K562 (cell line): ENCODE measurements at regions not wholly inside any gene's neighbourhood (a gene's known extent, or its start where the extent isn't known, plus 50 kb on each side); places are given as distances from the start of the nearest gene placed in this dataset.

ENCODE experiments used
- ATAC-seq: fragments of 200-7000 bp; cut with Tn5 transposase; 3 replicates; pipeline ENCODE4 v1.9.1; 2020; ENCODE audit warnings: moderate library complexity
- BruUV-seq: library from RNA; stranded (reverse); fragments of 400-500 nt; replicated peaks from 2 replicates; lab custom pipeline; 2021; lab: Mats Ljungman, UMichigan
- CTCF ChIA-PET: fragments of 300-600 bp; formaldehyde crosslinking; extraction: SDS; loops from one replicate; lab custom pipeline; 2021; ENCODE audit warnings: low intra/inter-chr PET ratio; lab: Yijun Ruan, JAX
- POLR2A ChIA-PET: fragments of 300-600, 350-650 bp; sonication (Branson Sonifier 250); formaldehyde crosslinking; extraction: SDS; loops from one replicate; lab custom pipeline; 2021; ENCODE audit warnings: antibody characterized with exemption, inconsistent platforms; lab: Yijun Ruan, JAX
- DNase-seq, 4 experiments: peaks; one replicate each; pipeline versions ENCODE4 v3.0.0 to v3.0.0-alpha.2; 2011 to 2018; ENCODE audit warnings: low spot score in 3 of 4, mixed read lengths in 3 of 4; ENCODE audit errors: extremely low read depth in 1 of 4
- FAIRE-seq: peaks from 2 replicates; lab custom pipeline; 2011; peaks lifted over from hg19 to GRCh38; lab: Jason Lieb, UNC
- H2AFZ ChIP-seq: 2 replicates; pipeline ENCODE4 v1.6.0; 2011; ENCODE audit warnings: low read depth, low read length, control low read depth, inconsistent platforms
- H3K27ac ChIP-seq: fragments of 200-600 bp; 3 replicates; pipeline ENCODE4 v1.8.0; 2011; ENCODE audit warnings: low read depth, mild to moderate bottlenecking, control low read depth, inconsistent platforms, low read length, moderate library complexity, mixed read lengths; ENCODE audit errors: extremely low read depth
- H3K27me3 ChIP-seq, 2 experiments: fragments of 300-600 bp in 1 of 2; 2 replicates in 1 of 2; 3 replicates in 1 of 2; pipeline versions ENCODE4 v1.6.0 to v1.8.0; 2011; ENCODE audit warnings: inconsistent platforms in 2 of 2, low read length in 2 of 2, mild to moderate bottlenecking in 1 of 2, mixed read lengths in 1 of 2, moderate library complexity in 1 of 2; ENCODE audit not compliant: control insufficient read depth in 2 of 2, insufficient read depth in 2 of 2
- H3K36me3 ChIP-seq: fragments of 300-600 bp; 3 replicates; pipeline ENCODE4 v1.8.0; 2011; ENCODE audit warnings: mild to moderate bottlenecking, low read length, inconsistent platforms; ENCODE audit not compliant: control insufficient read depth, insufficient read depth
- H3K4me1 ChIP-seq, 2 experiments: fragments of 200-600 bp in 1 of 2; replicated peaks in 1 of 2; 2 replicates in 1 of 2; 3 replicates in 1 of 2; pipeline versions ENCODE4 v1.5.1 to v1.8.0; 2011; ENCODE audit warnings: inconsistent platforms in 2 of 2, low read length in 2 of 2, mild to moderate bottlenecking in 1 of 2, mixed read lengths in 1 of 2, moderate library complexity in 1 of 2; ENCODE audit not compliant: control insufficient read depth in 2 of 2, insufficient read depth in 2 of 2
- H3K4me2 ChIP-seq: 2 replicates; pipeline ENCODE4 v1.6.1; 2011; ENCODE audit warnings: low read length, control low read depth, inconsistent platforms, mixed read lengths; ENCODE audit not compliant: insufficient read depth
- H3K4me3 ChIP-seq: fragments of 200-600 bp; sonication (generic), shearing (Covaris generic); 2 replicates; pipeline ENCODE4 v1.5.1; 2016; ENCODE audit warnings: control low read depth, inconsistent platforms
- H3K79me2 ChIP-seq: fragments of 200-600 bp; 3 replicates; pipeline ENCODE4 v1.8.0; 2011; ENCODE audit warnings: low read length, inconsistent platforms; ENCODE audit not compliant: control insufficient read depth, insufficient read depth
- H3K9ac ChIP-seq, 2 experiments: 2 replicates each; pipeline versions ENCODE4 v1.6.0 to v1.6.1; 2011; ENCODE audit warnings: low read depth in 2 of 2, low read length in 2 of 2, control low read depth in 1 of 2, inconsistent platforms in 1 of 2, mild to moderate bottlenecking in 1 of 2, mixed read lengths in 1 of 2; ENCODE audit not compliant: insufficient read depth in 1 of 2
- H3K9me1 ChIP-seq: one replicate; pipeline ENCODE4 v1.6.0; 2011; ENCODE audit warnings: inconsistent platforms, mild to moderate bottlenecking, low read length, moderate library complexity; ENCODE audit not compliant: control insufficient read depth, insufficient read depth
- H3K9me3 ChIP-seq: replicated peaks from 2 replicates; pipeline ENCODE4 v1.5.1; 2011; ENCODE audit warnings: low read depth, low read length, inconsistent platforms; ENCODE audit not compliant: control insufficient read depth, insufficient read depth
- H4K20me1 ChIP-seq: replicated peaks from 2 replicates; pipeline ENCODE4 v1.6.1; 2011; ENCODE audit warnings: low read length, inconsistent platforms, mixed read lengths; ENCODE audit not compliant: control insufficient read depth, insufficient read depth
- CBFB ChIP-seq: sonication (generic); formaldehyde crosslinking; IDR thresholded peaks from 2 replicates; pipeline ENCODE4 v1.4.0; 2020; ENCODE audit warnings: mild to moderate bottlenecking, missing genetic modification reagents
- ETS2 ChIP-seq: IDR thresholded peaks from 2 replicates; pipeline ENCODE4 v1.6.1; 2016; ENCODE audit warnings: borderline replicate concordance, missing genetic modification characterization, mild to moderate bottlenecking, moderate library complexity, missing compliant biosample characterization; ENCODE audit not compliant: poor library complexity, severe bottlenecking
- FOSL1 ChIP-seq: fragments of 200-800 bp; sonication (Bioruptor generic); conservative IDR thresholded peaks from 2 replicates; pipeline ENCODE4 v1.6.1; 2016; ENCODE audit warnings: missing genetic modification characterization, missing compliant biosample characterization
- HLTF ChIP-seq: fragments of 450-650 bp; IDR thresholded peaks from 2 replicates; pipeline ENCODE4 v1.6.1; 2016
- KDM5B ChIP-seq: fragments of 200-600 bp; sonication (generic); IDR thresholded peaks from 2 replicates; pipeline ENCODE4 v1.6.1; 2012; ENCODE audit warnings: low read depth, mild to moderate bottlenecking, moderate library complexity, low read length, control low read depth, inconsistent platforms; ENCODE audit not compliant: insufficient replicate concordance
- PCBP2 ChIP-seq: fragments of 200-400 bp; formaldehyde crosslinking; IDR thresholded peaks from 2 replicates; pipeline ENCODE4 v1.6.1; 2018; ENCODE audit warnings: low read length, low read depth, mild to moderate bottlenecking, moderate library complexity; ENCODE audit not compliant: poor library complexity, severe bottlenecking
- SRSF3 ChIP-seq: fragments of 200-400 bp; formaldehyde crosslinking; IDR thresholded peaks from 2 replicates; pipeline ENCODE4 v1.6.1; 2016; ENCODE audit warnings: mild to moderate bottlenecking, low read length, moderate library complexity; ENCODE audit not compliant: insufficient read depth
- ZC3H8 ChIP-seq: fragments of 450-650 bp; IDR thresholded peaks from 2 replicates; pipeline ENCODE4 v1.6.1; 2017
- ZNF436 ChIP-seq: fragments of 250-450, 450-650 bp; sonication (Bioruptor Pico); formaldehyde crosslinking; IDR thresholded peaks from 2 replicates; pipeline ENCODE4 v1.7.0; 2020; ENCODE audit warnings: mild to moderate bottlenecking
- WGBS: fragments of 100-300 bp; shearing (Covaris generic); methylation state at CpG from one replicate; pipeline ENCODE4 v1.1.6; 2016; ENCODE audit warnings: low coverage, mixed read lengths; ENCODE audit not compliant: insufficient coverage; ENCODE audit errors: missing lambda C conversion rate; 5-methylcytosine and 5-hydroxymethylcytosine counted together
- in situ Hi-C: fragments of 300-500 bp; cut with MboI; formaldehyde crosslinking; loops from 4 replicates; pipeline ENCODE4 v1.15.0; 2018; ENCODE audit warnings: inconsistent platforms, mixed read lengths
- intact Hi-C: fragments of 100-400 bp; cut with micrococcal nuclease; formaldehyde crosslinking; loops from 2 replicates; pipeline ENCODE4 v1.14.2; 2022
- TF ChIP-seq, protein P1 (sequence below): fragments of 250-450 bp; sonication (Bioruptor Pico); IDR thresholded peaks from 2 replicates; pipeline ENCODE4 v1.6.1; 2021; ENCODE audit warnings: mild to moderate bottlenecking
- TF ChIP-seq, protein P2 (sequence below): sonication (generic); formaldehyde crosslinking; IDR thresholded peaks from 2 replicates; pipeline ENCODE4 v1.8.0; 2022; ENCODE audit warnings: mild to moderate bottlenecking, missing genetic modification reagents
- TF ChIP-seq, protein P3 (sequence below): IDR thresholded peaks from 2 replicates; pipeline ENCODE4 v1.6.1; 2014; ENCODE audit warnings: antibody characterized with exemption

DNA sequence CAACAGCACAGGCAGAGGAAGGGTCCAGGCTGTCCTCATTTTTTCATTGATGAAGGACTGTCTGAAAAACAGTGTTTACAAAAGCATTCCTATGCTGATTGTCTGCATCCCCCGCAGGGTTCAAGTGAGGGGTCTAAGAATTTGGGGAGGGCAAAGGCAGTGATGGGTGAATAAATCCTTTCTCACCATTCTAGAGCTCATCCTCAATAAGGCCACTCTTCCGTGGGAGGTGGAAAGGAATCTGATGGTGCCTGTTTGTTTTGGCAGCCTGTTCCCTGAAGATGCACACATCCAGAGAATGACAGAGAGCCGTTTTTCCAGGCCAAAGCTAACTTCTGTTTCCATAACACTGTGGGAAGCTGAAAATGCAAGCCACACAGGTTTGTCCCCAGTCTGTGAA is 164.5 kb downstream of the MOXD1 start:
- Histone ChIP-seq H3K36me3 (no peaks in the 10 kb centered on the region), H3K27me3 (no peaks in the 10 kb centered on the region), H4K20me1 (no peaks in the 10 kb centered on the region), H3K79me2 (no peaks in the 10 kb centered on the region), H3K4me1 (no peaks in the 10 kb centered on the region), H3K9ac (no peak overlapping the region), H3K4me2 (no peak overlapping the region), H3K9me3 (no peaks in the 10 kb centered on the region), H3K27ac (no peak overlapping the region), H2AFZ (no peak overlapping the region), H3K4me3 (no peak overlapping the region), H3K9me1 (no peaks in the 10 kb centered on the region)
- TF ChIP-seq, protein P1, sequence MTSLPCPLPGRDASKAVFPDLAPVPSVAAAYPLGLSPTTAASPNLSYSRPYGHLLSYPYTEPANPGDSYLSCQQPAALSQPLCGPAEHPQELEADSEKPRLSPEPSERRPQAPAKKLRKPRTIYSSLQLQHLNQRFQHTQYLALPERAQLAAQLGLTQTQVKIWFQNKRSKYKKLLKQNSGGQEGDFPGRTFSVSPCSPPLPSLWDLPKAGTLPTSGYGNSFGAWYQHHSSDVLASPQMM (CRISPR knock-in tag), result no peak
- TF ChIP-seq PCBP2, result no peak
- no peak for TF ChIP-seq ZC3H8
- TF ChIP-seq, protein P2, sequence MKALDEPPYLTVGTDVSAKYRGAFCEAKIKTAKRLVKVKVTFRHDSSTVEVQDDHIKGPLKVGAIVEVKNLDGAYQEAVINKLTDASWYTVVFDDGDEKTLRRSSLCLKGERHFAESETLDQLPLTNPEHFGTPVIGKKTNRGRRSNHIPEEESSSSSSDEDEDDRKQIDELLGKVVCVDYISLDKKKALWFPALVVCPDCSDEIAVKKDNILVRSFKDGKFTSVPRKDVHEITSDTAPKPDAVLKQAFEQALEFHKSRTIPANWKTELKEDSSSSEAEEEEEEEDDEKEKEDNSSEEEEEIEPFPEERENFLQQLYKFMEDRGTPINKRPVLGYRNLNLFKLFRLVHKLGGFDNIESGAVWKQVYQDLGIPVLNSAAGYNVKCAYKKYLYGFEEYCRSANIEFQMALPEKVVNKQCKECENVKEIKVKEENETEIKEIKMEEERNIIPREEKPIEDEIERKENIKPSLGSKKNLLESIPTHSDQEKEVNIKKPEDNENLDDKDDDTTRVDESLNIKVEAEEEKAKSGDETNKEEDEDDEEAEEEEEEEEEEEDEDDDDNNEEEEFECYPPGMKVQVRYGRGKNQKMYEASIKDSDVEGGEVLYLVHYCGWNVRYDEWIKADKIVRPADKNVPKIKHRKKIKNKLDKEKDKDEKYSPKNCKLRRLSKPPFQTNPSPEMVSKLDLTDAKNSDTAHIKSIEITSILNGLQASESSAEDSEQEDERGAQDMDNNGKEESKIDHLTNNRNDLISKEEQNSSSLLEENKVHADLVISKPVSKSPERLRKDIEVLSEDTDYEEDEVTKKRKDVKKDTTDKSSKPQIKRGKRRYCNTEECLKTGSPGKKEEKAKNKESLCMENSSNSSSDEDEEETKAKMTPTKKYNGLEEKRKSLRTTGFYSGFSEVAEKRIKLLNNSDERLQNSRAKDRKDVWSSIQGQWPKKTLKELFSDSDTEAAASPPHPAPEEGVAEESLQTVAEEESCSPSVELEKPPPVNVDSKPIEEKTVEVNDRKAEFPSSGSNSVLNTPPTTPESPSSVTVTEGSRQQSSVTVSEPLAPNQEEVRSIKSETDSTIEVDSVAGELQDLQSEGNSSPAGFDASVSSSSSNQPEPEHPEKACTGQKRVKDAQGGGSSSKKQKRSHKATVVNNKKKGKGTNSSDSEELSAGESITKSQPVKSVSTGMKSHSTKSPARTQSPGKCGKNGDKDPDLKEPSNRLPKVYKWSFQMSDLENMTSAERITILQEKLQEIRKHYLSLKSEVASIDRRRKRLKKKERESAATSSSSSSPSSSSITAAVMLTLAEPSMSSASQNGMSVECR, result no peak
- TF ChIP-seq ZNF436, result no peak
- TF ChIP-seq SRSF3, result no peak
- no peak for TF ChIP-seq HLTF
- TF ChIP-seq, protein P3, sequence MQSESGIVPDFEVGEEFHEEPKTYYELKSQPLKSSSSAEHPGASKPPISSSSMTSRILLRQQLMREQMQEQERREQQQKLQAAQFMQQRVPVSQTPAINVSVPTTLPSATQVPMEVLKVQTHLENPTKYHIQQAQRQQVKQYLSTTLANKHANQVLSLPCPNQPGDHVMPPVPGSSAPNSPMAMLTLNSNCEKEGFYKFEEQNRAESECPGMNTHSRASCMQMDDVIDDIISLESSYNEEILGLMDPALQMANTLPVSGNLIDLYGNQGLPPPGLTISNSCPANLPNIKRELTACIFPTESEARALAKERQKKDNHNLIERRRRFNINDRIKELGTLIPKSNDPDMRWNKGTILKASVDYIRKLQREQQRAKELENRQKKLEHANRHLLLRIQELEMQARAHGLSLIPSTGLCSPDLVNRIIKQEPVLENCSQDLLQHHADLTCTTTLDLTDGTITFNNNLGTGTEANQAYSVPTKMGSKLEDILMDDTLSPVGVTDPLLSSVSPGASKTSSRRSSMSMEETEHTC, result no peak
- TF ChIP-seq ETS2, result no peak
- TF ChIP-seq KDM5B, result no peak
- no peak for TF ChIP-seq FOSL1 (tag)
- TF ChIP-seq CBFB (CRISPR knock-in tag), result no peak
- in situ Hi-C loops, result no loop called here
- ChIA-PET POLR2A (no interaction called here), CTCF (no interaction called here)
- intact Hi-C loops, result no loop called here
- WGBS, result 0% methylated on average over 2 of the region's 3 CpGs
- DNase-seq, result no peak
- no peak for ATAC-seq
- BruUV-seq, result no TSS peak
- no peak for FAIRE-seq
